ENCODE measurements at regions not wholly inside any gene's neighbourhood (a gene's known extent, or its start where the extent isn't known, plus 50 kb on each side); places are given as distances from the start of the nearest gene placed in this dataset.

DNA sequence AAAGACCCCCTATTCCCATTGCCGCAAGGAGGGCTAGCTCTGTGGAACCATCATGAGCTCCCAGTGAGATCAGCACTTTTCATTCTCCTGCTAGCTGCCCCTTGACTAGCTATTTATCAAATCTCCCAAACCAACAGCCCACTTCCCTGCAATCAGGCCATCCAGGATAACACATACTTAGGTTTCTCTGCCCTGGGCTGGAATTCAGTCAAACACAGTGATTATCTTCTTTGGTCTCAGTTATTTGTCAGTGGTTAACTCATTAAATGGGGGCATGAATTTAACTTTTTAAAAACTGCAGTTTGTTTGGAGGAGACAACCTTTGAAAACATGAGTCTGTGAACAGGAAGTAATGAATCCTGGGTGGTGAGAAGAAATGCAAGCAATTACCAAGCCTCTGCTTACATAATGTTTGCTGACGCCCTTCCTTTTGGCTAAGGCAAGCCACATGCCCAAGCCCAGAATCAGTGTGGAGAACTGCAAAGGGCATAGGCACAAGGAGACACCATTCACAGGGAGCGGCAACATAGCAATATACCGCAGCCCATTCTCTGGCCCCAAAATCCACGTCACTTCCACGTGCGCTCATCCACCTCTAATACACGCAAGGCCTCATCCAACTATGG lies 275.0 kb downstream of the DRD1 start:
- TF ChIP-seq, protein P1, sequence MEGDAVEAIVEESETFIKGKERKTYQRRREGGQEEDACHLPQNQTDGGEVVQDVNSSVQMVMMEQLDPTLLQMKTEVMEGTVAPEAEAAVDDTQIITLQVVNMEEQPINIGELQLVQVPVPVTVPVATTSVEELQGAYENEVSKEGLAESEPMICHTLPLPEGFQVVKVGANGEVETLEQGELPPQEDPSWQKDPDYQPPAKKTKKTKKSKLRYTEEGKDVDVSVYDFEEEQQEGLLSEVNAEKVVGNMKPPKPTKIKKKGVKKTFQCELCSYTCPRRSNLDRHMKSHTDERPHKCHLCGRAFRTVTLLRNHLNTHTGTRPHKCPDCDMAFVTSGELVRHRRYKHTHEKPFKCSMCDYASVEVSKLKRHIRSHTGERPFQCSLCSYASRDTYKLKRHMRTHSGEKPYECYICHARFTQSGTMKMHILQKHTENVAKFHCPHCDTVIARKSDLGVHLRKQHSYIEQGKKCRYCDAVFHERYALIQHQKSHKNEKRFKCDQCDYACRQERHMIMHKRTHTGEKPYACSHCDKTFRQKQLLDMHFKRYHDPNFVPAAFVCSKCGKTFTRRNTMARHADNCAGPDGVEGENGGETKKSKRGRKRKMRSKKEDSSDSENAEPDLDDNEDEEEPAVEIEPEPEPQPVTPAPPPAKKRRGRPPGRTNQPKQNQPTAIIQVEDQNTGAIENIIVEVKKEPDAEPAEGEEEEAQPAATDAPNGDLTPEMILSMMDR (IDR thresholded peaks at IDR 0.05), result no peak
- TF ChIP-seq POLR2AphosphoS5 (IDR thresholded peaks at IDR 0.05) (no peak), POLR2A (IDR thresholded peaks at IDR 0.05) (no peak), EP300 (IDR thresholded peaks at IDR 0.05) (no peak)
- DNase-seq, result no peak

DNA sequence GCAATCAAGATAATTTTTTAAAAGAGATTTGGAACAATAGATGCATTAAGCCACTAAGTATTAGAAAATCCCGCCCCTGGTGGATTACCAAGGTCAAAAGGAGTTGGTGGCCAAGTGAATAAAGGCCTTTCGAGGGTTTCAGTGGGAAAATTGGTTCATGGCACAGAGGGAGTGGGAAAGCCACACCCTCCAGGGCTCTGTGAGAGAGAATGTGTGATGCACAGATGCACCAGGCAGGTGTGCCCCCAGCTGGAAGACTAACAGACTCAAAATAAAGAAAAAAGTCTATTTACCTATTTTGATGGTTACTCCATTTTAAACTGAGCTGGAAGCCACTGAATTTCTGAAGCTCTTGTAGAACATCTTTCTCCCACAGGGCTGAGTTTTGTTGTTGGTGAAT lies 278.0 kb downstream of the DRD1 start:
- intact Hi-C loops (cut with DNase I), result no loop called here
- DNase-seq, result no peak
- no peak for TF ChIP-seq EP300 (IDR thresholded peaks at IDR 0.05)
- TF ChIP-seq, protein P1 (IDR thresholded peaks at IDR 0.05), result no peak
- no peak for TF ChIP-seq POLR2AphosphoS5 (IDR thresholded peaks at IDR 0.05)
- no peak for TF ChIP-seq POLR2A (IDR thresholded peaks at IDR 0.05)
- Histone ChIP-seq H3K27ac (no peak overlapping the region), H3K36me3 (no peaks in the 10 kb centered on the region), H3K4me1 (no peaks in the 10 kb centered on the region), H3K4me3 (no peak overlapping the region), H3K27me3 (peaks cover 0 to 8% (median 0%) of the 10 kb centered on the region in 3 donors), H3K9me3 (no peaks in the 10 kb centered on the region)
- 64 to 69% methylated on average over 2 of the region's 2 CpGs for WGBS, 2 donors

More for the DNA sequence above, 275.0 kb downstream of the DRD1 start:
- Histone ChIP-seq H3K4me3 (no peak overlapping the region), H3K27me3 (peaks cover 0 to under 1% (median 0%) of the 10 kb centered on the region in 3 donors), H3K9me3 (no peaks in the 10 kb centered on the region), H3K27ac (no peak overlapping the region), H3K36me3 (no peaks in the 10 kb centered on the region), H3K4me1 (no peaks in the 10 kb centered on the region)
- intact Hi-C loops (cut with DNase I), result no loop called here
- 82 to 87% methylated on average over 8 of the region's 8 CpGs for WGBS, 2 donors

DNA sequence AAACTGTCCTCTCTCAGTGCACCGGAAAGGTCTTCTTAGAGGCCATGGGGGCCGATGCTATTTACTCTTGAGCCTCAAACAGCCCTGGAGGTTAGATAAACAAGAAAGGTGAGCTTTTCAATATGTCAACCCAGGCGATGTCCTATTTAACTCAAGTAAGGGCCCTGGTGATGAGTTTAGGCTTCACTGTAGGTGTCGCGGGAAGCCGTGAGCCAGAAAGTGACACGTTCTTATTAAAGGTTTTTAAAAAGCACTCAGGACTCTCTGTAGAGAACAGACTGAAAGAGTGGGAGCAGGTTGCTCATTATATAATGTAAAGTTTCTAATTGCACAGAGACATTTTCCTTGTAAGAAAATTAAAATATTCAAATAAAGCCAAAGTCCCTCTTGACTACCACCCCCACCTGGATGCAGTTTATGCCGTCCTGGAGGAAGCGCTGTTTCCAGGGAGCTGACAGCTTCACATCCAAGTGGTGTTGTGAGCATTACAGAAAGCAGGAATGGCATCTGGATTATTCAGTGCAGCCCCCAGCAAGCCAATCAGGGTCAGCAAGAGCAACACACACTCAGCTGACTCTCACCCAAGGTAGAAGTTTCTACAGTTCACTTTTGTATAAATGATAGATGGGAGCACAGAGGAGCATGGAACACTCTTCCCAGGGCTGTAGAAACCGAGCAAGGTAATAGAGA lies 280.3 kb downstream of the DRD1 start:
- H3K36me3 ChIP-seq, result no peaks in the 10 kb centered on the region
- no peaks in the 10 kb centered on the region for H3K9me3 ChIP-seq
- WGBS, 2 donors, result 60 to 67% methylated on average over 10 of the region's 10 CpGs
- no peak for DNase-seq
- H3K4me1 ChIP-seq, result no peaks in the 10 kb centered on the region
- TF ChIP-seq EP300 (IDR thresholded peaks at IDR 0.05), result no peak
- no peak for TF ChIP-seq POLR2AphosphoS5 (IDR thresholded peaks at IDR 0.05)
- TF ChIP-seq, protein P1 (IDR thresholded peaks at IDR 0.05), result no peak
- no peak for TF ChIP-seq POLR2A (IDR thresholded peaks at IDR 0.05)
- H3K27ac ChIP-seq, result no peak overlapping the region
- intact Hi-C loops (cut with DNase I), result no loop called here
- no peak overlapping the region for H3K4me3 ChIP-seq
- peaks cover 0 to 8% (median 0%) of the 10 kb centered on the region in 3 donors for H3K27me3 ChIP-seq

DNA sequence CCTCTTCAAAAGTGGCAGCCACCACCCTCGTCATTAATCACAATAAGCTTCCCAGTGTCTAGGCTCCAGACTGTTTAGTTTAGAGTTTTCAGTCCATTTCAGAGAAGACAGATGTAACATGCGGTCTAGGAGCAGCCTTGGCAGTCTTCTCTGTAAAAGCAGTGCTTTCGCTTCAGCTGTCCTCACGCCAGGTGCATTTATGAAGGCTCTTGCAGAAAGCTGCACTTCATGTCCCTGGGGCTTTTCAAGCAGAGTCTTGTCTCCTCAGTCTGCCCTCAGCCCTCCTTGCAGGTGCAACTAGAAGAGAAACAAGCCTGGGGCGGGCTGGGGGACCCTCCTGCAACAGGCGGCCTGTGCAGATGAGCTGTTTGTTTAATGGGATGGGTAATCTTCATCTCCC lies 281.9 kb downstream of the DRD1 start:
- Histone ChIP-seq H3K9me3 (no peaks in the 10 kb centered on the region), H3K27me3 (peaks cover 0 to 8% (median 0%) of the 10 kb centered on the region in 3 donors), H3K4me3 (no peak overlapping the region), H3K27ac (no peak overlapping the region), H3K36me3 (no peaks in the 10 kb centered on the region), H3K4me1 (no peaks in the 10 kb centered on the region)
- WGBS, 2 donors, result 69 to 71% methylated on average over 6 of the region's 6 CpGs
- DNase-seq, result no peak
- TF ChIP-seq POLR2AphosphoS5 (IDR thresholded peaks at IDR 0.05), result no peak
- no peak for TF ChIP-seq POLR2A (IDR thresholded peaks at IDR 0.05)
- intact Hi-C loops (cut with DNase I), result no loop called here

DNA sequence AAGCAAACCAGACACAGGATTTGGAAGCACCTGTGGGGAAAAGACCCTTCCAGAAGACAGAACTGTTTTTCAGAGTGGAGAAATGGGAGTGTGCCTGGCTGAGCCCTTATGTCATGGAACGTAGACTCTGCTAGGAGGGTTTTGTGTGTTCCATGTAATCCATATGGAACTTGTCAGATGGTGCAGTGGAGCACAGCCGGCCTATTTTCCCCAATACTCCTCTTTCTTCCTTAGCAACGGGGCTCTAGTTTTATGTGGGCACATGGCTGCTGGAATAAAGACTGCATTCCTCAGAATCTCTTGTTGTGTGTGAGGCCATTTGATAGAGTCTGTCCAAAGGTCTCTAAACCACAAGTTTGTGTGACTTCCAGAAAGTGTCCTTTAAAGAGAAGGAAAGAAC lies 284.0 kb downstream of the DRD1 start:
- Histone ChIP-seq H3K4me1 (no peaks in the 10 kb centered on the region), H3K9me3 (no peaks in the 10 kb centered on the region), H3K36me3 (no peaks in the 10 kb centered on the region), H3K27ac (no peak overlapping the region), H3K27me3 (peaks cover 0 to 8% (median 0%) of the 10 kb centered on the region in 3 donors), H3K4me3 (no peak overlapping the region)
- DNase-seq, result no peak
- 51 to 56% methylated on average over 3 of the region's 3 CpGs for WGBS, 2 donors
- intact Hi-C loops (cut with DNase I), result no loop called here
- no peak for TF ChIP-seq POLR2A (IDR thresholded peaks at IDR 0.05)
- no peak for TF ChIP-seq EP300 (IDR thresholded peaks at IDR 0.05)
- no peak for TF ChIP-seq POLR2AphosphoS5 (IDR thresholded peaks at IDR 0.05)
- TF ChIP-seq, protein P1 (IDR thresholded peaks at IDR 0.05), result no peak

Data from sigmoid colon (tissue), 6 donors.